K562 (cell line): ENCODE measurements at regions not wholly inside any gene's neighbourhood (a gene's known extent, or its start where the extent isn't known, plus 50 kb on each side); places are given as distances from the start of the nearest gene placed in this dataset.

Experiments used
- ATAC-seq: fragments of 200-7000 bp; cut with Tn5 transposase; 3 replicates; pipeline ENCODE4 v1.9.1; 2020; ENCODE audit warnings: moderate library complexity
- BruUV-seq: library from RNA; stranded (reverse); fragments of 400-500 nt; replicated peaks from 2 replicates; lab custom pipeline; 2021; lab: Mats Ljungman, UMichigan
- CTCF ChIA-PET: fragments of 300-600 bp; formaldehyde crosslinking; extraction: SDS; loops from one replicate; lab custom pipeline; 2021; ENCODE audit warnings: low intra/inter-chr PET ratio; lab: Yijun Ruan, JAX
- POLR2A ChIA-PET: fragments of 300-600, 350-650 bp; sonication (Branson Sonifier 250); formaldehyde crosslinking; extraction: SDS; loops from one replicate; lab custom pipeline; 2021; ENCODE audit warnings: antibody characterized with exemption, inconsistent platforms; lab: Yijun Ruan, JAX
- DNase-seq, 4 experiments: peaks; one replicate each; pipeline versions ENCODE4 v3.0.0 to v3.0.0-alpha.2; 2011 to 2018; ENCODE audit warnings: low spot score in 3 of 4, mixed read lengths in 3 of 4; ENCODE audit errors: extremely low read depth in 1 of 4
- FAIRE-seq: peaks from 2 replicates; lab custom pipeline; 2011; peaks lifted over from hg19 to GRCh38; lab: Jason Lieb, UNC
- H2AFZ ChIP-seq: 2 replicates; pipeline ENCODE4 v1.6.0; 2011; ENCODE audit warnings: low read depth, low read length, control low read depth, inconsistent platforms
- H3K27ac ChIP-seq: fragments of 200-600 bp; 3 replicates; pipeline ENCODE4 v1.8.0; 2011; ENCODE audit warnings: low read depth, mild to moderate bottlenecking, control low read depth, inconsistent platforms, low read length, moderate library complexity, mixed read lengths; ENCODE audit errors: extremely low read depth
- H3K27me3 ChIP-seq, 2 experiments: fragments of 300-600 bp in 1 of 2; 2 replicates in 1 of 2; 3 replicates in 1 of 2; pipeline versions ENCODE4 v1.6.0 to v1.8.0; 2011; ENCODE audit warnings: inconsistent platforms in 2 of 2, low read length in 2 of 2, mild to moderate bottlenecking in 1 of 2, mixed read lengths in 1 of 2, moderate library complexity in 1 of 2; ENCODE audit not compliant: control insufficient read depth in 2 of 2, insufficient read depth in 2 of 2
- H3K36me3 ChIP-seq: fragments of 300-600 bp; 3 replicates; pipeline ENCODE4 v1.8.0; 2011; ENCODE audit warnings: mild to moderate bottlenecking, low read length, inconsistent platforms; ENCODE audit not compliant: control insufficient read depth, insufficient read depth
- H3K4me1 ChIP-seq, 2 experiments: fragments of 200-600 bp in 1 of 2; replicated peaks in 1 of 2; 2 replicates in 1 of 2; 3 replicates in 1 of 2; pipeline versions ENCODE4 v1.5.1 to v1.8.0; 2011; ENCODE audit warnings: inconsistent platforms in 2 of 2, low read length in 2 of 2, mild to moderate bottlenecking in 1 of 2, mixed read lengths in 1 of 2, moderate library complexity in 1 of 2; ENCODE audit not compliant: control insufficient read depth in 2 of 2, insufficient read depth in 2 of 2
- H3K4me2 ChIP-seq: 2 replicates; pipeline ENCODE4 v1.6.1; 2011; ENCODE audit warnings: low read length, control low read depth, inconsistent platforms, mixed read lengths; ENCODE audit not compliant: insufficient read depth
- H3K4me3 ChIP-seq: fragments of 200-600 bp; sonication (generic), shearing (Covaris generic); 2 replicates; pipeline ENCODE4 v1.5.1; 2016; ENCODE audit warnings: control low read depth, inconsistent platforms
- H3K79me2 ChIP-seq: fragments of 200-600 bp; 3 replicates; pipeline ENCODE4 v1.8.0; 2011; ENCODE audit warnings: low read length, inconsistent platforms; ENCODE audit not compliant: control insufficient read depth, insufficient read depth
- H3K9ac ChIP-seq, 2 experiments: 2 replicates each; pipeline versions ENCODE4 v1.6.0 to v1.6.1; 2011; ENCODE audit warnings: low read depth in 2 of 2, low read length in 2 of 2, control low read depth in 1 of 2, inconsistent platforms in 1 of 2, mild to moderate bottlenecking in 1 of 2, mixed read lengths in 1 of 2; ENCODE audit not compliant: insufficient read depth in 1 of 2
- H3K9me1 ChIP-seq: one replicate; pipeline ENCODE4 v1.6.0; 2011; ENCODE audit warnings: inconsistent platforms, mild to moderate bottlenecking, low read length, moderate library complexity; ENCODE audit not compliant: control insufficient read depth, insufficient read depth
- H3K9me3 ChIP-seq: replicated peaks from 2 replicates; pipeline ENCODE4 v1.5.1; 2011; ENCODE audit warnings: low read depth, low read length, inconsistent platforms; ENCODE audit not compliant: control insufficient read depth, insufficient read depth
- H4K20me1 ChIP-seq: replicated peaks from 2 replicates; pipeline ENCODE4 v1.6.1; 2011; ENCODE audit warnings: low read length, inconsistent platforms, mixed read lengths; ENCODE audit not compliant: control insufficient read depth, insufficient read depth
- CC2D1A ChIP-seq: fragments of 450-650 bp; IDR thresholded peaks from 2 replicates; pipeline ENCODE4 v1.6.1; 2017; ENCODE audit warnings: mild to moderate bottlenecking
- KLF13 ChIP-seq: fragments of 450-650 bp; IDR thresholded peaks from 2 replicates; pipeline ENCODE4 v1.6.1; 2016; ENCODE audit warnings: missing genetic modification characterization, low read depth, mild to moderate bottlenecking, missing compliant biosample characterization, moderate library complexity, borderline replicate concordance
- RAD21 ChIP-seq, 2 experiments: fragments of 250-450 bp in 1 of 2; fragments of 450-650 bp in 1 of 2; sonication (Bioruptor Pico) in 1 of 2; formaldehyde crosslinking in 1 of 2; IDR thresholded peaks in 1 of 2; conservative IDR thresholded peaks in 1 of 2; 2 replicates each; pipeline versions ENCODE4 v1.4.0 to v1.8.0; 2020 to 2022; ENCODE audit warnings: mild to moderate bottlenecking in 2 of 2, moderate library complexity in 1 of 2
- RBM14 ChIP-seq: fragments of 200-400 bp; formaldehyde crosslinking; IDR thresholded peaks from 2 replicates; pipeline ENCODE4 v1.6.1; 2018; ENCODE audit warnings: low read depth, mild to moderate bottlenecking, low read length, moderate library complexity, borderline replicate concordance; ENCODE audit not compliant: insufficient read depth
- TCF7 ChIP-seq: sonication (generic); IDR thresholded peaks from 2 replicates; pipeline ENCODE4 v1.6.1; 2016; ENCODE audit warnings: antibody characterized with exemption, borderline replicate concordance
- WGBS: fragments of 100-300 bp; shearing (Covaris generic); methylation state at CpG from one replicate; pipeline ENCODE4 v1.1.6; 2016; ENCODE audit warnings: low coverage, mixed read lengths; ENCODE audit not compliant: insufficient coverage; ENCODE audit errors: missing lambda C conversion rate; 5-methylcytosine and 5-hydroxymethylcytosine counted together
- in situ Hi-C: fragments of 300-500 bp; cut with MboI; formaldehyde crosslinking; loops from 4 replicates; pipeline ENCODE4 v1.15.0; 2018; ENCODE audit warnings: inconsistent platforms, mixed read lengths
- intact Hi-C: fragments of 100-400 bp; cut with micrococcal nuclease; formaldehyde crosslinking; loops from 2 replicates; pipeline ENCODE4 v1.14.2; 2022
- TF ChIP-seq, protein P1 (sequence below): sonication (generic); formaldehyde crosslinking; IDR thresholded peaks from 2 replicates; pipeline ENCODE4 v1.8.0; 2022; ENCODE audit warnings: missing genetic modification reagents, mild to moderate bottlenecking, moderate library complexity, borderline replicate concordance
- TF ChIP-seq, protein P2 (sequence below), 2 experiments: fragments of 450-650 bp; formaldehyde crosslinking in 1 of 2; IDR thresholded peaks; 2 replicates each; pipeline versions ENCODE4 v1.4.0 to v1.6.1; 2014 to 2020; ENCODE audit warnings: mild to moderate bottlenecking in 2 of 2, borderline replicate concordance in 1 of 2, low read depth in 1 of 2
- TF ChIP-seq, protein P3 (sequence below), 3 experiments: IDR thresholded peaks in 2 of 3; conservative IDR thresholded peaks in 1 of 3; 2 replicates each; pipeline ENCODE4 v1.5.1; 2011 to 2012; ENCODE audit warnings: low read length in 3 of 3, mild to moderate bottlenecking in 3 of 3, control low read depth in 2 of 3, improper control_type of control experiment in 1 of 3, inconsistent platforms in 1 of 3, low read depth in 1 of 3, mixed read lengths in 1 of 3, moderate library complexity in 1 of 3; ENCODE audit not compliant: insufficient read depth in 2 of 3

DNA sequence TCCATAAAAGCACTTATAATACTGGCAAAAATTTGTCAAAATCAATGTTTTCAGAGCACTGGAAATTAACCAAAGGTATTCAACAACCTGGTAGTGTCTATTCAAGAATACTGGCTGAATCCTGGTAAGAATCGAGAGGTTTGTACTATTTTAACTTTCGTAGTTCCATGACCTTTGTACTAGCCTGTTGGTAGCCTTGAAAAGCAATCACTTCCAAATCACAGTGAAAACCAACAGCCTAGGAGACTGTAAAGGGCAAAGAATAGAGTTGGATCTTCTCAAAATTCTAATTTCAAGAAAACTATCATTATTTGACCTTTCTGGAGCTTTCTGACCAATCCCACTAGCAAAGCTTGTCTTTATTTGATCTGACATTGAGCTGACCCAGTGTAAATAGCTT is 64.8 kb upstream of the CCDC178 start (continued):
- TF ChIP-seq, protein P1, sequence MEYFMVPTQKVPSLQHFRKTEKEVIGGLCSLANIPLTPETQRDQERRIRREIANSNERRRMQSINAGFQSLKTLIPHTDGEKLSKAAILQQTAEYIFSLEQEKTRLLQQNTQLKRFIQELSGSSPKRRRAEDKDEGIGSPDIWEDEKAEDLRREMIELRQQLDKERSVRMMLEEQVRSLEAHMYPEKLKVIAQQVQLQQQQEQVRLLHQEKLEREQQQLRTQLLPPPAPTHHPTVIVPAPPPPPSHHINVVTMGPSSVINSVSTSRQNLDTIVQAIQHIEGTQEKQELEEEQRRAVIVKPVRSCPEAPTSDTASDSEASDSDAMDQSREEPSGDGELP (CRISPR knock-in tag) = no peak
- no peak for TF ChIP-seq RBM14

DNA sequence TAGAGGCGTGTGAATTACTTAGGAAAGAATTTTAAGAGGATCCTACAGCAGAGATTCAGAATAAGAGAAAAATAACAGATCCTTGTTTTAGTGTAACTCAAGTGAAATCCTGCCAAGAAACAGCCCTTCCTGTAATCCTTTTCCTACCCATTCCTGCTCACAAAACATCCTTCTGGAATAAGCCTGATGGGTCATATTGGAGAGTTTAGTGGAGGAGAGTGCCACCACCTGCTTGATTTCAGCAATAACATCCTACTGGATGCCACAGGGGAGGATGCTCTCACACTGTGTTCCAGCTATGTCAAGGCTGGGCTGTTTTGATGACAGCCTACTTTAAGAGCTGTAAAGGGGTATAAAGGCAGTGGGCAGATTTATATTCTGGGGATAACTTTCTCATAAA is 54.8 kb upstream of the CCDC178 start:
- in situ Hi-C loops = no loop called here
- no peaks in the 10 kb centered on the region for H3K9me1 ChIP-seq
- ATAC-seq (peak; percentile 85), DNase-seq (peak; percentile 21 to 34 (median 27)), FAIRE-seq (peak; percentile 46)
- H3K27ac ChIP-seq = no peak overlapping the region
- no peak overlapping the region for H2AFZ ChIP-seq
- intact Hi-C loops = loop anchor here (1.0 to 2.0 kb wide), 2 partner anchors 55 to 262 kb away; partner anchors contain the start of gene CCDC178
- WGBS = 18% methylated on average over 1 of the region's 1 CpG
- H3K9ac ChIP-seq = no peak overlapping the region
- no TSS peak for BruUV-seq
- ChIA-PET POLR2A (no interaction called here), CTCF (no interaction called here)
- no peaks in the 10 kb centered on the region for H3K79me2 ChIP-seq
- no peaks in the 10 kb centered on the region for H4K20me1 ChIP-seq
- H3K27me3 ChIP-seq = no peaks in the 10 kb centered on the region
- H3K4me1 ChIP-seq = no peaks in the 10 kb centered on the region
- no peaks in the 10 kb centered on the region for H3K9me3 ChIP-seq
- H3K4me2 ChIP-seq = no peak overlapping the region
- no peaks in the 10 kb centered on the region for H3K36me3 ChIP-seq
- no peak overlapping the region for H3K4me3 ChIP-seq
- TF ChIP-seq TCF7 = no peak
- TF ChIP-seq, protein P2, sequence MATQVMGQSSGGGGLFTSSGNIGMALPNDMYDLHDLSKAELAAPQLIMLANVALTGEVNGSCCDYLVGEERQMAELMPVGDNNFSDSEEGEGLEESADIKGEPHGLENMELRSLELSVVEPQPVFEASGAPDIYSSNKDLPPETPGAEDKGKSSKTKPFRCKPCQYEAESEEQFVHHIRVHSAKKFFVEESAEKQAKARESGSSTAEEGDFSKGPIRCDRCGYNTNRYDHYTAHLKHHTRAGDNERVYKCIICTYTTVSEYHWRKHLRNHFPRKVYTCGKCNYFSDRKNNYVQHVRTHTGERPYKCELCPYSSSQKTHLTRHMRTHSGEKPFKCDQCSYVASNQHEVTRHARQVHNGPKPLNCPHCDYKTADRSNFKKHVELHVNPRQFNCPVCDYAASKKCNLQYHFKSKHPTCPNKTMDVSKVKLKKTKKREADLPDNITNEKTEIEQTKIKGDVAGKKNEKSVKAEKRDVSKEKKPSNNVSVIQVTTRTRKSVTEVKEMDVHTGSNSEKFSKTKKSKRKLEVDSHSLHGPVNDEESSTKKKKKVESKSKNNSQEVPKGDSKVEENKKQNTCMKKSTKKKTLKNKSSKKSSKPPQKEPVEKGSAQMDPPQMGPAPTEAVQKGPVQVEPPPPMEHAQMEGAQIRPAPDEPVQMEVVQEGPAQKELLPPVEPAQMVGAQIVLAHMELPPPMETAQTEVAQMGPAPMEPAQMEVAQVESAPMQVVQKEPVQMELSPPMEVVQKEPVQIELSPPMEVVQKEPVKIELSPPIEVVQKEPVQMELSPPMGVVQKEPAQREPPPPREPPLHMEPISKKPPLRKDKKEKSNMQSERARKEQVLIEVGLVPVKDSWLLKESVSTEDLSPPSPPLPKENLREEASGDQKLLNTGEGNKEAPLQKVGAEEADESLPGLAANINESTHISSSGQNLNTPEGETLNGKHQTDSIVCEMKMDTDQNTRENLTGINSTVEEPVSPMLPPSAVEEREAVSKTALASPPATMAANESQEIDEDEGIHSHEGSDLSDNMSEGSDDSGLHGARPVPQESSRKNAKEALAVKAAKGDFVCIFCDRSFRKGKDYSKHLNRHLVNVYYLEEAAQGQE (IDR thresholded peaks at IDR 0.05; ENCODE audit: borderline replicate concordance) = peak; percentile 61; the same call in 1 of the 2 replicates
- TF ChIP-seq, protein P2 (CRISPR knock-in tag; IDR thresholded peaks at IDR 0.05; ENCODE audit: low read depth) = no peak
- TF ChIP-seq RAD21 (CRISPR knock-in tag; conservative IDR thresholded peaks at IDR 0.05 in 1 of 2, IDR thresholded peaks at IDR 0.05 in 1 of 2) = peak; percentile 22 to 46; a peak in 2 of 4 replicates
- TF ChIP-seq, protein P3, sequence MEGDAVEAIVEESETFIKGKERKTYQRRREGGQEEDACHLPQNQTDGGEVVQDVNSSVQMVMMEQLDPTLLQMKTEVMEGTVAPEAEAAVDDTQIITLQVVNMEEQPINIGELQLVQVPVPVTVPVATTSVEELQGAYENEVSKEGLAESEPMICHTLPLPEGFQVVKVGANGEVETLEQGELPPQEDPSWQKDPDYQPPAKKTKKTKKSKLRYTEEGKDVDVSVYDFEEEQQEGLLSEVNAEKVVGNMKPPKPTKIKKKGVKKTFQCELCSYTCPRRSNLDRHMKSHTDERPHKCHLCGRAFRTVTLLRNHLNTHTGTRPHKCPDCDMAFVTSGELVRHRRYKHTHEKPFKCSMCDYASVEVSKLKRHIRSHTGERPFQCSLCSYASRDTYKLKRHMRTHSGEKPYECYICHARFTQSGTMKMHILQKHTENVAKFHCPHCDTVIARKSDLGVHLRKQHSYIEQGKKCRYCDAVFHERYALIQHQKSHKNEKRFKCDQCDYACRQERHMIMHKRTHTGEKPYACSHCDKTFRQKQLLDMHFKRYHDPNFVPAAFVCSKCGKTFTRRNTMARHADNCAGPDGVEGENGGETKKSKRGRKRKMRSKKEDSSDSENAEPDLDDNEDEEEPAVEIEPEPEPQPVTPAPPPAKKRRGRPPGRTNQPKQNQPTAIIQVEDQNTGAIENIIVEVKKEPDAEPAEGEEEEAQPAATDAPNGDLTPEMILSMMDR (IDR thresholded peaks at IDR 0.05 in 2 of 3, conservative IDR thresholded peaks at IDR 0.05 in 1 of 3; ENCODE audit: insufficient read depth in 2 of 3, low read depth in 1 of 3, low read length in 3 of 3) = peak; percentile 41 to 57 (median 47); a peak in 4 of 6 replicates
- no peak for TF ChIP-seq KLF13 (tag)
- no peak for TF ChIP-seq CC2D1A
